K562 (cell line): ENCODE measurements at regions not wholly inside any gene's neighbourhood (a gene's known extent, or its start where the extent isn't known, plus 50 kb on each side); places are given as distances from the start of the nearest gene placed in this dataset.

Experiments
- ATAC-seq: fragments of 200-7000 bp; cut with Tn5 transposase; 3 replicates; pipeline ENCODE4 v1.9.1; 2020; ENCODE audit warnings: moderate library complexity
- BruUV-seq: library from RNA; stranded (reverse); fragments of 400-500 nt; replicated peaks from 2 replicates; lab custom pipeline; 2021; lab: Mats Ljungman, UMichigan
- CTCF ChIA-PET: fragments of 300-600 bp; formaldehyde crosslinking; extraction: SDS; loops from one replicate; lab custom pipeline; 2021; ENCODE audit warnings: low intra/inter-chr PET ratio; lab: Yijun Ruan, JAX
- POLR2A ChIA-PET: fragments of 300-600, 350-650 bp; sonication (Branson Sonifier 250); formaldehyde crosslinking; extraction: SDS; loops from one replicate; lab custom pipeline; 2021; ENCODE audit warnings: antibody characterized with exemption, inconsistent platforms; lab: Yijun Ruan, JAX
- DNase-seq, 4 experiments: peaks; one replicate each; pipeline versions ENCODE4 v3.0.0 to v3.0.0-alpha.2; 2011 to 2018; ENCODE audit warnings: low spot score in 3 of 4, mixed read lengths in 3 of 4; ENCODE audit errors: extremely low read depth in 1 of 4
- FAIRE-seq: peaks from 2 replicates; lab custom pipeline; 2011; peaks lifted over from hg19 to GRCh38; lab: Jason Lieb, UNC
- H2AFZ ChIP-seq: 2 replicates; pipeline ENCODE4 v1.6.0; 2011; ENCODE audit warnings: low read depth, low read length, control low read depth, inconsistent platforms
- H3K27ac ChIP-seq: fragments of 200-600 bp; 3 replicates; pipeline ENCODE4 v1.8.0; 2011; ENCODE audit warnings: low read depth, mild to moderate bottlenecking, control low read depth, inconsistent platforms, low read length, moderate library complexity, mixed read lengths; ENCODE audit errors: extremely low read depth
- H3K27me3 ChIP-seq, 2 experiments: fragments of 300-600 bp in 1 of 2; 2 replicates in 1 of 2; 3 replicates in 1 of 2; pipeline versions ENCODE4 v1.6.0 to v1.8.0; 2011; ENCODE audit warnings: inconsistent platforms in 2 of 2, low read length in 2 of 2, mild to moderate bottlenecking in 1 of 2, mixed read lengths in 1 of 2, moderate library complexity in 1 of 2; ENCODE audit not compliant: control insufficient read depth in 2 of 2, insufficient read depth in 2 of 2
- H3K36me3 ChIP-seq: fragments of 300-600 bp; 3 replicates; pipeline ENCODE4 v1.8.0; 2011; ENCODE audit warnings: mild to moderate bottlenecking, low read length, inconsistent platforms; ENCODE audit not compliant: control insufficient read depth, insufficient read depth
- H3K4me1 ChIP-seq, 2 experiments: fragments of 200-600 bp in 1 of 2; replicated peaks in 1 of 2; 2 replicates in 1 of 2; 3 replicates in 1 of 2; pipeline versions ENCODE4 v1.5.1 to v1.8.0; 2011; ENCODE audit warnings: inconsistent platforms in 2 of 2, low read length in 2 of 2, mild to moderate bottlenecking in 1 of 2, mixed read lengths in 1 of 2, moderate library complexity in 1 of 2; ENCODE audit not compliant: control insufficient read depth in 2 of 2, insufficient read depth in 2 of 2
- H3K4me2 ChIP-seq: 2 replicates; pipeline ENCODE4 v1.6.1; 2011; ENCODE audit warnings: low read length, control low read depth, inconsistent platforms, mixed read lengths; ENCODE audit not compliant: insufficient read depth
- H3K4me3 ChIP-seq: fragments of 200-600 bp; sonication (generic), shearing (Covaris generic); 2 replicates; pipeline ENCODE4 v1.5.1; 2016; ENCODE audit warnings: control low read depth, inconsistent platforms
- H3K79me2 ChIP-seq: fragments of 200-600 bp; 3 replicates; pipeline ENCODE4 v1.8.0; 2011; ENCODE audit warnings: low read length, inconsistent platforms; ENCODE audit not compliant: control insufficient read depth, insufficient read depth
- H3K9ac ChIP-seq, 2 experiments: 2 replicates each; pipeline versions ENCODE4 v1.6.0 to v1.6.1; 2011; ENCODE audit warnings: low read depth in 2 of 2, low read length in 2 of 2, control low read depth in 1 of 2, inconsistent platforms in 1 of 2, mild to moderate bottlenecking in 1 of 2, mixed read lengths in 1 of 2; ENCODE audit not compliant: insufficient read depth in 1 of 2
- H3K9me1 ChIP-seq: one replicate; pipeline ENCODE4 v1.6.0; 2011; ENCODE audit warnings: inconsistent platforms, mild to moderate bottlenecking, low read length, moderate library complexity; ENCODE audit not compliant: control insufficient read depth, insufficient read depth
- H3K9me3 ChIP-seq: replicated peaks from 2 replicates; pipeline ENCODE4 v1.5.1; 2011; ENCODE audit warnings: low read depth, low read length, inconsistent platforms; ENCODE audit not compliant: control insufficient read depth, insufficient read depth
- H4K20me1 ChIP-seq: replicated peaks from 2 replicates; pipeline ENCODE4 v1.6.1; 2011; ENCODE audit warnings: low read length, inconsistent platforms, mixed read lengths; ENCODE audit not compliant: control insufficient read depth, insufficient read depth
- CC2D1A ChIP-seq: fragments of 450-650 bp; IDR thresholded peaks from 2 replicates; pipeline ENCODE4 v1.6.1; 2017; ENCODE audit warnings: mild to moderate bottlenecking
- DPF2 ChIP-seq: fragments of 450-650 bp; IDR thresholded peaks from 2 replicates; pipeline ENCODE4 v1.6.1; 2016
- GABPA ChIP-seq: fragments of 200-800 bp; sonication (Bioruptor generic); conservative IDR thresholded peaks from 2 replicates; pipeline ENCODE4 v1.6.1; 2016; ENCODE audit warnings: low read depth, missing genetic modification characterization, missing compliant biosample characterization
- JUN ChIP-seq, 2 experiments: sonication (generic) in 1 of 2; formaldehyde crosslinking in 1 of 2; IDR thresholded peaks; 2 replicates each; pipeline versions ENCODE4 v1.6.1 to v1.8.0; 2012 to 2022; ENCODE audit warnings: borderline replicate concordance in 2 of 2, mild to moderate bottlenecking in 2 of 2, improper control_type of control experiment in 1 of 2, low read depth in 1 of 2, low read length in 1 of 2, missing genetic modification reagents in 1 of 2
- POLR3A ChIP-seq: IDR thresholded peaks from 2 replicates; pipeline ENCODE4 v1.6.1; 2011; ENCODE audit warnings: borderline replicate concordance, mild to moderate bottlenecking, moderate library complexity; ENCODE audit not compliant: insufficient read length, insufficient read depth; ENCODE audit errors: extremely low read depth
- PRPF4 ChIP-seq: fragments of 200-400 bp; formaldehyde crosslinking; IDR thresholded peaks from one replicate; pipeline ENCODE4 v1.6.1; 2017; ENCODE audit warnings: low read length, low read depth, mild to moderate bottlenecking; ENCODE audit not compliant: insufficient read depth, poor library complexity, severe bottlenecking
- SAFB ChIP-seq: fragments of 200-400 bp; formaldehyde crosslinking; IDR thresholded peaks from 2 replicates; pipeline ENCODE4 v1.6.1; 2017; ENCODE audit warnings: low read depth, low read length, borderline replicate concordance
- YBX1 ChIP-seq: fragments of 450-650 bp; IDR thresholded peaks from 2 replicates; pipeline ENCODE4 v1.7.1; 2016; ENCODE audit warnings: mild to moderate bottlenecking
- WGBS: fragments of 100-300 bp; shearing (Covaris generic); methylation state at CpG from one replicate; pipeline ENCODE4 v1.1.6; 2016; ENCODE audit warnings: low coverage, mixed read lengths; ENCODE audit not compliant: insufficient coverage; ENCODE audit errors: missing lambda C conversion rate; 5-methylcytosine and 5-hydroxymethylcytosine counted together
- in situ Hi-C: fragments of 300-500 bp; cut with MboI; formaldehyde crosslinking; loops from 4 replicates; pipeline ENCODE4 v1.15.0; 2018; ENCODE audit warnings: inconsistent platforms, mixed read lengths
- intact Hi-C: fragments of 100-400 bp; cut with micrococcal nuclease; formaldehyde crosslinking; loops from 2 replicates; pipeline ENCODE4 v1.14.2; 2022
- TF ChIP-seq, protein P1 (sequence below): fragments of 450-650 bp; IDR thresholded peaks from 2 replicates; pipeline ENCODE4 v1.6.1; 2014; ENCODE audit warnings: low read depth, mild to moderate bottlenecking, moderate library complexity, borderline replicate concordance
- TF ChIP-seq, protein P2 (sequence below): fragments of 250-450 bp; sonication (Bioruptor Pico); IDR thresholded peaks from 2 replicates; pipeline ENCODE4 v1.8.0; 2021; ENCODE audit warnings: moderate library complexity, mild to moderate bottlenecking, inconsistent platforms
- TF ChIP-seq, protein P3 (sequence below): fragments of 250-450 bp; sonication (Bioruptor Pico); IDR thresholded peaks from 2 replicates; pipeline ENCODE4 v1.6.1; 2021; ENCODE audit warnings: mild to moderate bottlenecking
- TF ChIP-seq, protein P4 (sequence below): sonication (generic); formaldehyde crosslinking; IDR thresholded peaks from 2 replicates; pipeline ENCODE4 v1.8.1; 2023; ENCODE audit warnings: mild to moderate bottlenecking, missing genetic modification reagents
- TF ChIP-seq, protein P5 (sequence below): fragments of 250-450 bp; sonication (Bioruptor Pico); IDR thresholded peaks from 2 replicates; pipeline ENCODE4 v1.8.0; 2022; ENCODE audit warnings: moderate library complexity, mild to moderate bottlenecking, inconsistent platforms
- TF ChIP-seq, protein P6 (sequence below): fragments of 150-350 bp; IDR thresholded peaks from 2 replicates; pipeline ENCODE4 v1.6.1; 2014; ENCODE audit warnings: low read depth, mild to moderate bottlenecking, low read length, borderline replicate concordance

DNA sequence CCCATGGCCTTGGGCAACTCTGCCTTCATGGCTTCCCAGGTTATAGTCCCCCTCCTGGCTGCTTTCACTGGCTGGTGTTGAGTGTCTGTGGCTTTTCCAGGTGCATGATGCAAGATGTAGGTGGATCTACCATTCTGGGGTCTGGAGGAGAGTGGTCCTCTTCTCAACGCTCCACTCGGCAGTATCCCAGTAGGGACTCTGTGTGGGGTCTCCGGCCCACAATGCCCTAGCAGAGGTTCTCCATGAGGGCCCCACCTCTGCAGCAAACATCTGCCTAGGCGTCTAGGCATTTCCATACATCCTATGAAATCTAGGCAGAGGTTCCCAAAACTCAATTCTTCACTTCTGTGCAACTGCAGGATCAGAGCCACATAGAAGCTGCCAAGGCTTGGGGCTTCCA lies 763.4 kb upstream of the EPHA5 start:
- Histone ChIP-seq H3K36me3 (no peaks in the 10 kb centered on the region), H3K27me3 (no peaks in the 10 kb centered on the region), H3K27ac (no peak overlapping the region), H3K4me2 (no peak overlapping the region), H2AFZ (no peak overlapping the region), H3K4me1 (no peaks in the 10 kb centered on the region), H3K9ac (no peak overlapping the region), H3K79me2 (no peaks in the 10 kb centered on the region), H3K9me1 (no peaks in the 10 kb centered on the region), H3K9me3 (0 out of 2 replicates have a peak, but pooled peaks cover 1% of the 10 kb centered on the region), H4K20me1 (no peaks in the 10 kb centered on the region), H3K4me3 (no peak overlapping the region)
- BruUV-seq = no TSS peak
- intact Hi-C loops (no loop called here), in situ Hi-C loops (no loop called here)
- DNase-seq = no peak
- ChIA-PET POLR2A (no interaction called here), CTCF (no interaction called here)
- no peak for FAIRE-seq
- ATAC-seq = no peak
- 0% methylated on average over 4 of the region's 4 CpGs for WGBS
- TF ChIP-seq, protein P1, sequence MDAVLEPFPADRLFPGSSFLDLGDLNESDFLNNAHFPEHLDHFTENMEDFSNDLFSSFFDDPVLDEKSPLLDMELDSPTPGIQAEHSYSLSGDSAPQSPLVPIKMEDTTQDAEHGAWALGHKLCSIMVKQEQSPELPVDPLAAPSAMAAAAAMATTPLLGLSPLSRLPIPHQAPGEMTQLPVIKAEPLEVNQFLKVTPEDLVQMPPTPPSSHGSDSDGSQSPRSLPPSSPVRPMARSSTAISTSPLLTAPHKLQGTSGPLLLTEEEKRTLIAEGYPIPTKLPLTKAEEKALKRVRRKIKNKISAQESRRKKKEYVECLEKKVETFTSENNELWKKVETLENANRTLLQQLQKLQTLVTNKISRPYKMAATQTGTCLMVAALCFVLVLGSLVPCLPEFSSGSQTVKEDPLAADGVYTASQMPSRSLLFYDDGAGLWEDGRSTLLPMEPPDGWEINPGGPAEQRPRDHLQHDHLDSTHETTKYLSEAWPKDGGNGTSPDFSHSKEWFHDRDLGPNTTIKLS = no peak
- TF ChIP-seq, protein P2, sequence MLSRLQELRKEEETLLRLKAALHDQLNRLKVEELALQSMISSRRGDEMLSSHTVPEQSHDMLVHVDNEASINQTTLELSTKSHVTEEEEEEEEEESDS (CRISPR knock-in tag) = no peak
- no peak for TF ChIP-seq PRPF4
- no peak for TF ChIP-seq CC2D1A
- TF ChIP-seq, protein P3, sequence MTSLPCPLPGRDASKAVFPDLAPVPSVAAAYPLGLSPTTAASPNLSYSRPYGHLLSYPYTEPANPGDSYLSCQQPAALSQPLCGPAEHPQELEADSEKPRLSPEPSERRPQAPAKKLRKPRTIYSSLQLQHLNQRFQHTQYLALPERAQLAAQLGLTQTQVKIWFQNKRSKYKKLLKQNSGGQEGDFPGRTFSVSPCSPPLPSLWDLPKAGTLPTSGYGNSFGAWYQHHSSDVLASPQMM (CRISPR knock-in tag) = no peak
- TF ChIP-seq GABPA (tag) = no peak
- no peak for TF ChIP-seq DPF2
- TF ChIP-seq, protein P4, sequence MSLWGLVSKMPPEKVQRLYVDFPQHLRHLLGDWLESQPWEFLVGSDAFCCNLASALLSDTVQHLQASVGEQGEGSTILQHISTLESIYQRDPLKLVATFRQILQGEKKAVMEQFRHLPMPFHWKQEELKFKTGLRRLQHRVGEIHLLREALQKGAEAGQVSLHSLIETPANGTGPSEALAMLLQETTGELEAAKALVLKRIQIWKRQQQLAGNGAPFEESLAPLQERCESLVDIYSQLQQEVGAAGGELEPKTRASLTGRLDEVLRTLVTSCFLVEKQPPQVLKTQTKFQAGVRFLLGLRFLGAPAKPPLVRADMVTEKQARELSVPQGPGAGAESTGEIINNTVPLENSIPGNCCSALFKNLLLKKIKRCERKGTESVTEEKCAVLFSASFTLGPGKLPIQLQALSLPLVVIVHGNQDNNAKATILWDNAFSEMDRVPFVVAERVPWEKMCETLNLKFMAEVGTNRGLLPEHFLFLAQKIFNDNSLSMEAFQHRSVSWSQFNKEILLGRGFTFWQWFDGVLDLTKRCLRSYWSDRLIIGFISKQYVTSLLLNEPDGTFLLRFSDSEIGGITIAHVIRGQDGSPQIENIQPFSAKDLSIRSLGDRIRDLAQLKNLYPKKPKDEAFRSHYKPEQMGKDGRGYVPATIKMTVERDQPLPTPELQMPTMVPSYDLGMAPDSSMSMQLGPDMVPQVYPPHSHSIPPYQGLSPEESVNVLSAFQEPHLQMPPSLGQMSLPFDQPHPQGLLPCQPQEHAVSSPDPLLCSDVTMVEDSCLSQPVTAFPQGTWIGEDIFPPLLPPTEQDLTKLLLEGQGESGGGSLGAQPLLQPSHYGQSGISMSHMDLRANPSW (CRISPR knock-in tag) = no peak
- TF ChIP-seq, protein P5, sequence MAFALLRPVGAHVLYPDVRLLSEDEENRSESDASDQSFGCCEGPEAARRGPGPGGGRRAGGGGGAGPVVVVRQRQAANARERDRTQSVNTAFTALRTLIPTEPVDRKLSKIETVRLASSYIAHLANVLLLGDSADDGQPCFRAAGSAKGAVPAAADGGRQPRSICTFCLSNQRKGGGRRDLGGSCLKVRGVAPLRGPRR (CRISPR knock-in tag) = no peak
- TF ChIP-seq, protein P6, sequence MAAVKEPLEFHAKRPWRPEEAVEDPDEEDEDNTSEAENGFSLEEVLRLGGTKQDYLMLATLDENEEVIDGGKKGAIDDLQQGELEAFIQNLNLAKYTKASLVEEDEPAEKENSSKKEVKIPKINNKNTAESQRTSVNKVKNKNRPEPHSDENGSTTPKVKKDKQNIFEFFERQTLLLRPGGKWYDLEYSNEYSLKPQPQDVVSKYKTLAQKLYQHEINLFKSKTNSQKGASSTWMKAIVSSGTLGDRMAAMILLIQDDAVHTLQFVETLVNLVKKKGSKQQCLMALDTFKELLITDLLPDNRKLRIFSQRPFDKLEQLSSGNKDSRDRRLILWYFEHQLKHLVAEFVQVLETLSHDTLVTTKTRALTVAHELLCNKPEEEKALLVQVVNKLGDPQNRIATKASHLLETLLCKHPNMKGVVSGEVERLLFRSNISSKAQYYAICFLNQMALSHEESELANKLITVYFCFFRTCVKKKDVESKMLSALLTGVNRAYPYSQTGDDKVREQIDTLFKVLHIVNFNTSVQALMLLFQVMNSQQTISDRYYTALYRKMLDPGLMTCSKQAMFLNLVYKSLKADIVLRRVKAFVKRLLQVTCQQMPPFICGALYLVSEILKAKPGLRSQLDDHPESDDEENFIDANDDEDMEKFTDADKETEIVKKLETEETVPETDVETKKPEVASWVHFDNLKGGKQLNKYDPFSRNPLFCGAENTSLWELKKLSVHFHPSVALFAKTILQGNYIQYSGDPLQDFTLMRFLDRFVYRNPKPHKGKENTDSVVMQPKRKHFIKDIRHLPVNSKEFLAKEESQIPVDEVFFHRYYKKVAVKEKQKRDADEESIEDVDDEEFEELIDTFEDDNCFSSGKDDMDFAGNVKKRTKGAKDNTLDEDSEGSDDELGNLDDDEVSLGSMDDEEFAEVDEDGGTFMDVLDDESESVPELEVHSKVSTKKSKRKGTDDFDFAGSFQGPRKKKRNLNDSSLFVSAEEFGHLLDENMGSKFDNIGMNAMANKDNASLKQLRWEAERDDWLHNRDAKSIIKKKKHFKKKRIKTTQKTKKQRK = no peak
- TF ChIP-seq JUN (IDR thresholded peaks at IDR 0.05; ENCODE audit: borderline replicate concordance, low read depth, low read length) = no peak
- TF ChIP-seq JUN (CRISPR knock-in tag; IDR thresholded peaks at IDR 0.05; ENCODE audit: borderline replicate concordance) = no peak
- no peak for TF ChIP-seq YBX1
- TF ChIP-seq SAFB = no peak
- TF ChIP-seq POLR3A = no peak
